Adrenal gland (tissue), 5 donors: ENCODE measurements at regions not wholly inside any gene's neighbourhood (a gene's known extent, or its start where the extent isn't known, plus 50 kb on each side); places are given as distances from the start of the nearest gene placed in this dataset.

Source experiments
- CTCF ChIP-seq, 6 experiments: fragments of 450-650 bp in 4 of 6; fragments of 200-600 bp in 2 of 6; sonication (generic) in 1 of 6; IDR thresholded peaks; 1 replicate in 5 of 6; 2 replicates in 1 of 6; pipeline versions ENCODE4 v1.5.1 to v1.8.0; 2016 to 2021; ENCODE audit warnings: antibody characterized with exemption in 6 of 6, mild to moderate bottlenecking in 2 of 6, moderate library complexity in 1 of 6
- POLR2A ChIP-seq, 2 donors: fragments of 450-650 bp; IDR thresholded peaks; one replicate each; pipeline ENCODE4 v1.6.1; 2017; ENCODE audit warnings: antibody characterized with exemption in 2 of 2, mild to moderate bottlenecking in 2 of 2, moderate library complexity in 1 of 2
- donor health status: DM: no; HTN: no; CAD: no.

GRCh38 chr6:90896075-90896547 is 309.2 kb upstream of the MAP3K7 start:
- TF ChIP-seq CTCF (IDR thresholded peaks at IDR 0.05) (no peak), POLR2A (IDR thresholded peaks at IDR 0.05) (no peak)
